ENCODE measurements at regions not wholly inside any gene's neighbourhood (a gene's known extent, or its start where the extent isn't known, plus 50 kb on each side); places are given as distances from the start of the nearest gene placed in this dataset.
"Not testable (repeated sequence)": the region's sequence is repeated elsewhere in the genome, so short reads cannot be mapped to it uniquely, and the experiment has no call there.

GRCh38 chr5:17411436-17412402, 86.3 kb upstream of the TAF11L2 start:
- TF ChIP-seq EP300 (IDR thresholded peaks at IDR 0.05): no peak
- no peak for TF ChIP-seq POLR2AphosphoS5 (IDR thresholded peaks at IDR 0.05)
- TF ChIP-seq CTCF (IDR thresholded peaks at IDR 0.05): no peak
- no peak for TF ChIP-seq POLR2A (IDR thresholded peaks at IDR 0.05)
- no peaks in the 10 kb centered on the region for H3K36me3 ChIP-seq
- 67 to 68% methylated on average over 11 of the region's 11 CpGs for WGBS, 2 donors (ENCODE audit: low coverage in 1 of 2)
- no peak overlapping the region for H3K4me3 ChIP-seq
- no peak overlapping the region for H3K27ac ChIP-seq
- no peak for ATAC-seq
- H3K9me3 ChIP-seq: no peaks in the 10 kb centered on the region
- H3K27me3 ChIP-seq: no peaks in the 10 kb centered on the region
- H3K4me1 ChIP-seq: no peaks in the 10 kb centered on the region

- H3K27me3 ChIP-seq: no peaks in the 10 kb centered on the region
- H3K4me1 ChIP-seq: no peaks in the 10 kb centered on the region
- H3K9me3 ChIP-seq: no peaks in the 10 kb centered on the region
- no peak overlapping the region for H3K4me3 ChIP-seq
- WGBS, 2 donors (ENCODE audit: low coverage in 1 of 2): 61 to 63% methylated on average over 4 of the region's 9 CpGs
- no peaks in the 10 kb centered on the region for H3K36me3 ChIP-seq
- TF ChIP-seq POLR2AphosphoS5 (IDR thresholded peaks at IDR 0.05): no peak
- ATAC-seq: no peak
- no peak overlapping the region for H3K27ac ChIP-seq
Measured at GRCh38 chr5:17412760-17413671, 85.0 kb upstream of the TAF11L2 start.

GRCh38 chr5:17413691-17414090, 84.3 kb upstream of the TAF11L2 start:
- Histone ChIP-seq H3K36me3 (no peaks in the 10 kb centered on the region), H3K27me3 (no peaks in the 10 kb centered on the region), H3K4me3 (no peak overlapping the region), H3K27ac (no peak overlapping the region), H3K9me3 (no peaks in the 10 kb centered on the region), H3K4me1 (no peaks in the 10 kb centered on the region)
- no peak for ATAC-seq
- TF ChIP-seq EP300 (IDR thresholded peaks at IDR 0.05): no peak
- no peak for TF ChIP-seq POLR2A (IDR thresholded peaks at IDR 0.05)
- TF ChIP-seq CTCF (IDR thresholded peaks at IDR 0.05): no peak
- TF ChIP-seq POLR2AphosphoS5 (IDR thresholded peaks at IDR 0.05): no peak
- 71% methylated on average over 3 of the region's 3 CpGs; no CpG with 5 or more reads in 1 of the 2 donors for WGBS, 2 donors (ENCODE audit: low coverage in 1 of 2)

- Histone ChIP-seq H3K27ac (no peak overlapping the region), H3K9me3 (no peaks in the 10 kb centered on the region), H3K36me3 (no peaks in the 10 kb centered on the region), H3K27me3 (no peaks in the 10 kb centered on the region), H3K4me3 (no peak overlapping the region), H3K4me1 (no peaks in the 10 kb centered on the region)
- TF ChIP-seq EP300 (IDR thresholded peaks at IDR 0.05): no peak
- no peak for TF ChIP-seq POLR2AphosphoS5 (IDR thresholded peaks at IDR 0.05)
- TF ChIP-seq POLR2A (IDR thresholded peaks at IDR 0.05): no peak
- TF ChIP-seq CTCF (IDR thresholded peaks at IDR 0.05): no peak
- no peak for ATAC-seq
- WGBS, 2 donors (ENCODE audit: low coverage in 1 of 2): 13 to 25% methylated on average over 2 to 10 of the region's 13 CpGs
Measured at GRCh38 chr5:17415321-17415758, 82.7 kb upstream of the TAF11L2 start.

GRCh38 chr5:17416374-17416773, 81.7 kb upstream of the TAF11L2 start:
- H3K4me1 ChIP-seq, H3K9me3 ChIP-seq, H3K36me3 ChIP-seq, ATAC-seq, H3K4me3 ChIP-seq, H3K27me3 ChIP-seq, H3K27ac ChIP-seq: not testable (repeated sequence)
- 83 to 92% methylated on average over 2 to 3 of the region's 4 CpGs for WGBS, 2 donors (ENCODE audit: low coverage in 1 of 2)
